Panc1 (cell line): ENCODE measurements at regions not wholly inside any gene's neighbourhood (a gene's known extent, or its start where the extent isn't known, plus 50 kb on each side); places are given as distances from the start of the nearest gene placed in this dataset.

Experiments
- POLR2AphosphoS5 ChIP-seq: IDR thresholded peaks from 2 replicates; pipeline ENCODE4 v1.6.1; 2012; ENCODE audit warnings: mild to moderate bottlenecking, low read depth, low read length, moderate library complexity
- SIN3A ChIP-seq: IDR thresholded peaks from 2 replicates; pipeline ENCODE4 v1.6.1; 2012; ENCODE audit warnings: low read depth, mild to moderate bottlenecking, low read length, moderate library complexity, borderline replicate concordance; ENCODE audit not compliant: insufficient read depth
- TF ChIP-seq, protein P1 (sequence below): fragments of 450-650 bp; IDR thresholded peaks from 2 replicates; pipeline ENCODE4 v1.5.1; 2017; ENCODE audit warnings: mild to moderate bottlenecking

DNA sequence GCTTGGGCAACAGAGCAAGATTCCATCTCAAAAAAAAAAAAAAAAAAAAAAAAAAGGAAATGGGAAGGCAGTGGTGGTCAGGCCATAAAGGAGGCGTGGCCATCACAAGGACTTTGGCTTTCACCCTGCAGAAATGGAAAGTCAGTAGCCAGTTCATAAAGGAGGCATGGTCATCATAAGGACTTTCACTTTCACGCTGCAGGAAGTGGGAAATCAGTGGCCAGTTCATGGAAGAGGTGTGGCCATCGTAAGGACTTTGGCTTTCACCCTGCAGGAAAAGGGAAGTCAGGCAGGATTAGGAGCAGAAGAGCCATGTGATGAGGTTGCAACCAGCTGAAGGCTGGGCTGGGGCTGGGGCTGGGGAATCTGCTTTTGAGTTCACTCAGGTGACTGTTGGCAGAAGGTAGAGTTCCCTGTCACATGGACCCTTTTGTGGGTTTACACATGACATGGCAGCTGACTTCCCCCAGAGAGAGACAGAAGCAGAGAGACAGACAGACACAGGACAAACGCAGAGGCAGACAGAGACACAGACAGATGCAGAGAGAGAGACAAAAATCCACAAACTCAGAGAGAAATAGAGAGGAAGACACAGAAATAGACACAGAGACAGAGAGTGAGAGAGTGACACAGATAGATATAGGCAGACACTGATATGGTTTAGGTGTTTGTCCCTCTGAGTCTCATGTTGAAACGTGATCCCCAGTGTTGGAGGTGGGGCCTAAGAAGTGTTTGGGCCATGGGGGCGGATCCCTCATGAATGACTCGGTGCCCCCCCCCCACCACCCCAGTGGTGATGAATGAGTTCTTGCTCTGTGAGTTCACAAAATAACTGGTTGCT lies 263.9 kb upstream of the KAZN start:
- TF ChIP-seq POLR2AphosphoS5 (no peak), SIN3A (no peak)
- TF ChIP-seq, protein P1, sequence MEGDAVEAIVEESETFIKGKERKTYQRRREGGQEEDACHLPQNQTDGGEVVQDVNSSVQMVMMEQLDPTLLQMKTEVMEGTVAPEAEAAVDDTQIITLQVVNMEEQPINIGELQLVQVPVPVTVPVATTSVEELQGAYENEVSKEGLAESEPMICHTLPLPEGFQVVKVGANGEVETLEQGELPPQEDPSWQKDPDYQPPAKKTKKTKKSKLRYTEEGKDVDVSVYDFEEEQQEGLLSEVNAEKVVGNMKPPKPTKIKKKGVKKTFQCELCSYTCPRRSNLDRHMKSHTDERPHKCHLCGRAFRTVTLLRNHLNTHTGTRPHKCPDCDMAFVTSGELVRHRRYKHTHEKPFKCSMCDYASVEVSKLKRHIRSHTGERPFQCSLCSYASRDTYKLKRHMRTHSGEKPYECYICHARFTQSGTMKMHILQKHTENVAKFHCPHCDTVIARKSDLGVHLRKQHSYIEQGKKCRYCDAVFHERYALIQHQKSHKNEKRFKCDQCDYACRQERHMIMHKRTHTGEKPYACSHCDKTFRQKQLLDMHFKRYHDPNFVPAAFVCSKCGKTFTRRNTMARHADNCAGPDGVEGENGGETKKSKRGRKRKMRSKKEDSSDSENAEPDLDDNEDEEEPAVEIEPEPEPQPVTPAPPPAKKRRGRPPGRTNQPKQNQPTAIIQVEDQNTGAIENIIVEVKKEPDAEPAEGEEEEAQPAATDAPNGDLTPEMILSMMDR: no peak
